ENCODE measurements at regions not wholly inside any gene's neighbourhood (a gene's known extent, or its start where the extent isn't known, plus 50 kb on each side); places are given as distances from the start of the nearest gene placed in this dataset.

GRCh38 chr11:69877235-69877634, 58.0 kb upstream of the FGF3 start:
- POLR2A ChIA-PET = no interaction called here
- H3K4me2 ChIP-seq (ENCODE audit: low read depth, low read length) = no peak overlapping the region
- no peak for FAIRE-seq
- 23% methylated on average over 5 of the region's 8 CpGs for WGBS (ENCODE audit: low lambda C conversion rate)
- no peaks in the 10 kb centered on the region for H3K36me3 ChIP-seq (replicated peaks in 1 of 2; ENCODE audit: control insufficient read depth in 1 of 2, insufficient read depth in 2 of 2, low read length in 2 of 2)
- CTCF ChIA-PET (ENCODE audit: low intra/inter-chr PET ratio, low total read pairs) = no interaction called here
- H4K20me1 ChIP-seq (ENCODE audit: insufficient read depth, low read length) = no peaks in the 10 kb centered on the region
- no peaks in the 10 kb centered on the region for H3K4me1 ChIP-seq (ENCODE audit: insufficient read depth, low read length)
- peaks cover 16 to 39% of the 10 kb centered on the region in 2 experiments; a peak in 4 of 5 replicates for H3K27me3 ChIP-seq (ENCODE audit: control insufficient read depth in 1 of 2, insufficient read depth in 2 of 2, low read length in 2 of 2)
- no TSS peak for BruUV-seq (replicated peaks)
- in situ Hi-C loops (cut with HindIII; ENCODE audit: extremely low pct_ligation_motif_present, low pct_unique_long_range_greater_than_20kb) = no loop called here
- intact Hi-C loops (cut with micrococcal nuclease; ENCODE audit: unreplicated experiment) = no loop called here
- no peak overlapping the region for H3K27ac ChIP-seq (ENCODE audit: extremely low read length, insufficient read depth, low read length)
- no peak for DNase-seq (ENCODE audit: low spot score)
- no peak overlapping the region for H3K9ac ChIP-seq (ENCODE audit: insufficient read depth, low read depth, low read length)
- no peaks in the 10 kb centered on the region for H3K79me2 ChIP-seq (ENCODE audit: insufficient read depth, low read length)
- H2AFZ ChIP-seq (ENCODE audit: low read length) = no peak overlapping the region
- ATAC-seq = no peak
- no peak overlapping the region for H3K4me3 ChIP-seq (replicated peaks in 1 of 3; ENCODE audit: insufficient read depth in 1 of 3, low read depth in 2 of 3, low read length in 3 of 3)
- no peaks in the 10 kb centered on the region for H3K9me3 ChIP-seq (ENCODE audit: low read length)
- TF ChIP-seq ZC3H13 (CRISPR knock-in tag; IDR thresholded peaks at IDR 0.05) (no peak), ZNF781 (CRISPR knock-in tag; IDR thresholded peaks at IDR 0.05; ENCODE audit: borderline replicate concordance, not compliant biosample characterization) (no peak), DPF2 (CRISPR knock-in tag; IDR thresholded peaks at IDR 0.05; ENCODE audit: borderline replicate concordance, low read depth) (no peak), MIER3 (CRISPR knock-in tag; IDR thresholded peaks at IDR 0.05; ENCODE audit: borderline replicate concordance) (no peak), ZNF574 (CRISPR knock-in tag; IDR thresholded peaks at IDR 0.05) (no peak), SRSF1 (optimal IDR thresholded peaks at IDR 0.05; ENCODE audit: low read depth, low read length) (no peak), TARDBP (CRISPR knock-in tag; IDR thresholded peaks at IDR 0.05) (no peak), SNRNP70 (IDR thresholded peaks at IDR 0.05; ENCODE audit: low read depth, low read length) (no peak), HOXA3 (CRISPR knock-in tag; IDR thresholded peaks at IDR 0.05) (no peak), ZNF382 (CRISPR knock-in tag; IDR thresholded peaks at IDR 0.05; ENCODE audit: borderline replicate concordance) (no peak), REPIN1 (CRISPR knock-in tag; IDR thresholded peaks at IDR 0.05; ENCODE audit: borderline replicate concordance, low read depth) (no peak)
- TF ChIP-seq, protein P1, sequence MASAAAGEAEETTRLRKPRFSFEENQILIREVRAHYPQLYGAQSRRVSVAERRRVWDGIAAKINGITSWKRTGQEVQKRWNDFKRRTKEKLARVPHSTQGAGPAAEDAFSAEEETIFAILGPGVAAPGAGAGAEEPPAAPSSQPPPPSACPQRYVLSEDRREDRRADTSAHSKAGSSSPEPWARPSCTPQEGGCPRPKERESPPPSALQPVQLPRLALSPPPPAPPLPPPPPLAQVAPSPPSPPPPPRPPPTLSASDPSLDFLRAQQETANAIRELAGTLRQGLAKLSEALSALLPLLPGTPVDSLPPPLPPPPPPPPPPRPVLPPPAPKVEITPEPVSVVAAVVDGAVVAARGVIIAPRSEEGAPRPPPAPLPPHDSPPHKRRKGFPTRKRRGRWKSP (CRISPR knock-in tag; IDR thresholded peaks at IDR 0.05) = no peak
- TF ChIP-seq, protein P2, sequence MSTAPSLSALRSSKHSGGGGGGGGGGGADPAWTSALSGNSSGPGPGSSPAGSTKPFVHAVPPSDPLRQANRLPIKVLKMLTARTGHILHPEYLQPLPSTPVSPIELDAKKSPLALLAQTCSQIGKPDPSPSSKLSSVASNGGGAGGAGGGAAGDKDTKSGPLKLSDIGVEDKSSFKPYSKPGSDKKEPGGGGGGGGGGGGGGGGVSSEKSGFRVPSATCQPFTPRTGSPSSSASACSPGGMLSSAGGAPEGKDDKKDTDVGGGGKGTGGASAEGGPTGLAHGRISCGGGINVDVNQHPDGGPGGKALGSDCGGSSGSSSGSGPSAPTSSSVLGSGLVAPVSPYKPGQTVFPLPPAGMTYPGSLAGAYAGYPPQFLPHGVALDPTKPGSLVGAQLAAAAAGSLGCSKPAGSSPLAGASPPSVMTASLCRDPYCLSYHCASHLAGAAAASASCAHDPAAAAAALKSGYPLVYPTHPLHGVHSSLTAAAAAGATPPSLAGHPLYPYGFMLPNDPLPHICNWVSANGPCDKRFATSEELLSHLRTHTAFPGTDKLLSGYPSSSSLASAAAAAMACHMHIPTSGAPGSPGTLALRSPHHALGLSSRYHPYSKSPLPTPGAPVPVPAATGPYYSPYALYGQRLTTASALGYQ (CRISPR knock-in tag; IDR thresholded peaks at IDR 0.05) = no peak
- TF ChIP-seq, protein P3, sequence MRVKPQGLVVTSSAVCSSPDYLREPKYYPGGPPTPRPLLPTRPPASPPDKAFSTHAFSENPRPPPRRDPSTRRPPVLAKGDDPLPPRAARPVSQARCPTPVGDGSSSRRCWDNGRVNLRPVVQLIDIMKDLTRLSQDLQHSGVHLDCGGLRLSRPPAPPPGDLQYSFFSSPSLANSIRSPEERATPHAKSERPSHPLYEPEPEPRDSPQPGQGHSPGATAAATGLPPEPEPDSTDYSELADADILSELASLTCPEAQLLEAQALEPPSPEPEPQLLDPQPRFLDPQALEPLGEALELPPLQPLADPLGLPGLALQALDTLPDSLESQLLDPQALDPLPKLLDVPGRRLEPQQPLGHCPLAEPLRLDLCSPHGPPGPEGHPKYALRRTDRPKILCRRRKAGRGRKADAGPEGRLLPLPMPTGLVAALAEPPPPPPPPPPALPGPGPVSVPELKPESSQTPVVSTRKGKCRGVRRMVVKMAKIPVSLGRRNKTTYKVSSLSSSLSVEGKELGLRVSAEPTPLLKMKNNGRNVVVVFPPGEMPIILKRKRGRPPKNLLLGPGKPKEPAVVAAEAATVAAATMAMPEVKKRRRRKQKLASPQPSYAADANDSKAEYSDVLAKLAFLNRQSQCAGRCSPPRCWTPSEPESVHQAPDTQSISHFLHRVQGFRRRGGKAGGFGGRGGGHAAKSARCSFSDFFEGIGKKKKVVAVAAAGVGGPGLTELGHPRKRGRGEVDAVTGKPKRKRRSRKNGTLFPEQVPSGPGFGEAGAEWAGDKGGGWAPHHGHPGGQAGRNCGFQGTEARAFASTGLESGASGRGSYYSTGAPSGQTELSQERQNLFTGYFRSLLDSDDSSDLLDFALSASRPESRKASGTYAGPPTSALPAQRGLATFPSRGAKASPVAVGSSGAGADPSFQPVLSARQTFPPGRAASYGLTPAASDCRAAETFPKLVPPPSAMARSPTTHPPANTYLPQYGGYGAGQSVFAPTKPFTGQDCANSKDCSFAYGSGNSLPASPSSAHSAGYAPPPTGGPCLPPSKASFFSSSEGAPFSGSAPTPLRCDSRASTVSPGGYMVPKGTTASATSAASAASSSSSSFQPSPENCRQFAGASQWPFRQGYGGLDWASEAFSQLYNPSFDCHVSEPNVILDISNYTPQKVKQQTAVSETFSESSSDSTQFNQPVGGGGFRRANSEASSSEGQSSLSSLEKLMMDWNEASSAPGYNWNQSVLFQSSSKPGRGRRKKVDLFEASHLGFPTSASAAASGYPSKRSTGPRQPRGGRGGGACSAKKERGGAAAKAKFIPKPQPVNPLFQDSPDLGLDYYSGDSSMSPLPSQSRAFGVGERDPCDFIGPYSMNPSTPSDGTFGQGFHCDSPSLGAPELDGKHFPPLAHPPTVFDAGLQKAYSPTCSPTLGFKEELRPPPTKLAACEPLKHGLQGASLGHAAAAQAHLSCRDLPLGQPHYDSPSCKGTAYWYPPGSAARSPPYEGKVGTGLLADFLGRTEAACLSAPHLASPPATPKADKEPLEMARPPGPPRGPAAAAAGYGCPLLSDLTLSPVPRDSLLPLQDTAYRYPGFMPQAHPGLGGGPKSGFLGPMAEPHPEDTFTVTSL (CRISPR knock-in tag; IDR thresholded peaks at IDR 0.05; ENCODE audit: borderline replicate concordance) = no peak

Measured in HepG2 (cell line).